ENCODE measurements at regions not wholly inside any gene's neighbourhood (a gene's known extent, or its start where the extent isn't known, plus 50 kb on each side); places are given as distances from the start of the nearest gene placed in this dataset.

- Histone ChIP-seq H3K4me3 (ENCODE audit: low read length, poor library complexity, severe bottlenecking) (no peak overlapping the region), H4K20me1 (ENCODE audit: insufficient read depth, low read length, poor library complexity, severe bottlenecking) (no peaks in the 10 kb centered on the region), H3K4me1 (ENCODE audit: insufficient read depth, low read length, poor library complexity, severe bottlenecking) (no peaks in the 10 kb centered on the region), H3K79me2 (ENCODE audit: insufficient read depth, low read length) (no peaks in the 10 kb centered on the region), H3K9me3 (ENCODE audit: insufficient read depth, low read depth, low read length) (no peaks in the 10 kb centered on the region), H3K4me2 (ENCODE audit: low read depth, low read length, poor library complexity, severe bottlenecking) (no peak overlapping the region), H3K9ac (ENCODE audit: low read depth, low read length, poor library complexity, severe bottlenecking) (no peak overlapping the region), H2AFZ (ENCODE audit: low read length) (no peak overlapping the region), H3K27me3 (ENCODE audit: insufficient read depth, low read length, poor library complexity, severe bottlenecking) (no peaks in the 10 kb centered on the region), H3K36me3 (ENCODE audit: insufficient read depth, low read length) (no peaks in the 10 kb centered on the region), H3F3A (ENCODE audit: low read depth) (no peaks in the 10 kb centered on the region), H3K9me2 (replicated peaks; ENCODE audit: low read depth, low read length) (no peaks in the 10 kb centered on the region)
- TF ChIP-seq EZH2phosphoT487 (IDR thresholded peaks at IDR 0.05; ENCODE audit: borderline replicate concordance) (no peak), CTCF (conservative IDR thresholded peaks at IDR 0.05; ENCODE audit: low read length) (no peak)
These were observed 534.1 kb downstream of the KCNT2 start for GRCh38 chr1:196074182-196074581.

- no peak overlapping the region for H2AFZ ChIP-seq (ENCODE audit: low read length)
- H3K9ac ChIP-seq (ENCODE audit: low read depth, low read length, poor library complexity, severe bottlenecking) = no peak overlapping the region
- H3K4me2 ChIP-seq (ENCODE audit: low read depth, low read length, poor library complexity, severe bottlenecking) = no peak overlapping the region
- no peak overlapping the region for H3K4me3 ChIP-seq (ENCODE audit: low read length, poor library complexity, severe bottlenecking)
- no peaks in the 10 kb centered on the region for H3K36me3 ChIP-seq (ENCODE audit: insufficient read depth, low read length)
- H3K27me3 ChIP-seq (ENCODE audit: insufficient read depth, low read length, poor library complexity, severe bottlenecking) = no peaks in the 10 kb centered on the region
- H3K9me2 ChIP-seq (replicated peaks; ENCODE audit: low read depth, low read length) = no peaks in the 10 kb centered on the region
- TF ChIP-seq CTCF (conservative IDR thresholded peaks at IDR 0.05; ENCODE audit: low read length) = no peak
- TF ChIP-seq EZH2phosphoT487 (IDR thresholded peaks at IDR 0.05; ENCODE audit: borderline replicate concordance) = no peak
- H3K79me2 ChIP-seq (ENCODE audit: insufficient read depth, low read length) = no peaks in the 10 kb centered on the region
- no peaks in the 10 kb centered on the region for H3K9me3 ChIP-seq (ENCODE audit: insufficient read depth, low read depth, low read length)
- H3K4me1 ChIP-seq (ENCODE audit: insufficient read depth, low read length, poor library complexity, severe bottlenecking) = no peaks in the 10 kb centered on the region
- H3F3A ChIP-seq (ENCODE audit: low read depth) = no peaks in the 10 kb centered on the region
- no peaks in the 10 kb centered on the region for H4K20me1 ChIP-seq (ENCODE audit: insufficient read depth, low read length, poor library complexity, severe bottlenecking)
These were observed 536.8 kb downstream of the KCNT2 start for GRCh38 chr1:196071447-196071846.

- no peaks in the 10 kb centered on the region for H3K36me3 ChIP-seq (ENCODE audit: insufficient read depth, low read length)
- TF ChIP-seq EZH2phosphoT487 (IDR thresholded peaks at IDR 0.05; ENCODE audit: borderline replicate concordance) = no peak
- TF ChIP-seq CTCF (conservative IDR thresholded peaks at IDR 0.05; ENCODE audit: low read length) = no peak
- no peak overlapping the region for H3K9ac ChIP-seq (ENCODE audit: low read depth, low read length, poor library complexity, severe bottlenecking)
- no peaks in the 10 kb centered on the region for H3K9me3 ChIP-seq (ENCODE audit: insufficient read depth, low read depth, low read length)
- H3K9me2 ChIP-seq (replicated peaks; ENCODE audit: low read depth, low read length) = no peaks in the 10 kb centered on the region
- no peak overlapping the region for H3K4me3 ChIP-seq (ENCODE audit: low read length, poor library complexity, severe bottlenecking)
- no peaks in the 10 kb centered on the region for H3F3A ChIP-seq (ENCODE audit: low read depth)
- H3K4me2 ChIP-seq (ENCODE audit: low read depth, low read length, poor library complexity, severe bottlenecking) = no peak overlapping the region
- H3K79me2 ChIP-seq (ENCODE audit: insufficient read depth, low read length) = no peaks in the 10 kb centered on the region
- no peaks in the 10 kb centered on the region for H4K20me1 ChIP-seq (ENCODE audit: insufficient read depth, low read length, poor library complexity, severe bottlenecking)
- no peaks in the 10 kb centered on the region for H3K27me3 ChIP-seq (ENCODE audit: insufficient read depth, low read length, poor library complexity, severe bottlenecking)
- no peak overlapping the region for H2AFZ ChIP-seq (ENCODE audit: low read length)
- H3K4me1 ChIP-seq (ENCODE audit: insufficient read depth, low read length, poor library complexity, severe bottlenecking) = no peaks in the 10 kb centered on the region
These were observed 537.3 kb downstream of the KCNT2 start for GRCh38 chr1:196070940-196071339.

Measured in Loucy (cell line).